ENCODE measurements at regions not wholly inside any gene's neighbourhood (a gene's known extent, or its start where the extent isn't known, plus 50 kb on each side); places are given as distances from the start of the nearest gene placed in this dataset.
"Not testable (repeated sequence)": the region's sequence is repeated elsewhere in the genome, so short reads cannot be mapped to it uniquely, and the experiment has no call there.

GRCh38 chrX:45811326-45811725 lies 610.6 kb upstream of the DIPK2B start:
- DNase-seq (ENCODE audit: extremely low read depth in 1 of 11, low read depth in 9 of 11, low spot score in 4 of 11) = no peak

GRCh38 chrX:45807572-45808425 lies 607.1 kb upstream of the DIPK2B start:
- peak in 1 of 11 donors; percentile 17 for DNase-seq (ENCODE audit: extremely low read depth in 1 of 11, low read depth in 9 of 11, low spot score in 4 of 11)

- no peak for DNase-seq (ENCODE audit: extremely low read depth in 1 of 11, low read depth in 9 of 11, low spot score in 4 of 11)
Measured at GRCh38 chrX:45806410-45807121, 605.9 kb upstream of the DIPK2B start.

- no peak for DNase-seq (ENCODE audit: extremely low read depth in 1 of 11, low read depth in 9 of 11, low spot score in 4 of 11)
Measured at GRCh38 chrX:45804276-45804675, 603.6 kb upstream of the DIPK2B start.

GRCh38 chrX:45803383-45803921 lies 602.8 kb upstream of the DIPK2B start:
- no peak for DNase-seq (ENCODE audit: extremely low read depth in 1 of 11, low read depth in 9 of 11, low spot score in 4 of 11)

- no peak for DNase-seq (ENCODE audit: extremely low read depth in 1 of 11, low read depth in 9 of 11, low spot score in 4 of 11)
Measured at GRCh38 chrX:45801554-45801953, 600.9 kb upstream of the DIPK2B start.

GRCh38 chrX:45800746-45801453 lies 600.2 kb upstream of the DIPK2B start:
- DNase-seq (ENCODE audit: extremely low read depth in 1 of 11, low read depth in 9 of 11, low spot score in 4 of 11) = not testable (repeated sequence)

GRCh38 chrX:45799576-45799975 lies 598.9 kb upstream of the DIPK2B start:
- DNase-seq (ENCODE audit: extremely low read depth in 1 of 11, low read depth in 9 of 11, low spot score in 4 of 11) = no peak

- DNase-seq (ENCODE audit: extremely low read depth in 1 of 11, low read depth in 9 of 11, low spot score in 4 of 11) = no peak
Measured at GRCh38 chrX:45795546-45795945, 594.9 kb upstream of the DIPK2B start.

GRCh38 chrX:45794995-45795337 lies 594.3 kb upstream of the DIPK2B start:
- no peak for DNase-seq (ENCODE audit: extremely low read depth in 1 of 11, low read depth in 9 of 11, low spot score in 4 of 11)

- DNase-seq (ENCODE audit: extremely low read depth in 1 of 11, low read depth in 9 of 11, low spot score in 4 of 11) = no peak
Measured at GRCh38 chrX:45794323-45794994, 593.8 kb upstream of the DIPK2B start.

- DNase-seq (ENCODE audit: extremely low read depth in 1 of 11, low read depth in 9 of 11, low spot score in 4 of 11) = no peak
Measured at GRCh38 chrX:45788941-45789348, 588.3 kb upstream of the DIPK2B start.

GRCh38 chrX:45788315-45788714 lies 587.6 kb upstream of the DIPK2B start:
- DNase-seq (ENCODE audit: extremely low read depth in 1 of 11, low read depth in 9 of 11, low spot score in 4 of 11) = no peak

GRCh38 chrX:45784590-45784989 lies 583.9 kb upstream of the DIPK2B start:
- DNase-seq (ENCODE audit: extremely low read depth in 1 of 11, low read depth in 9 of 11, low spot score in 4 of 11) = no peak

GRCh38 chrX:45783002-45783401 lies 582.3 kb upstream of the DIPK2B start:
- no peak for DNase-seq (ENCODE audit: extremely low read depth in 1 of 11, low read depth in 9 of 11, low spot score in 4 of 11)

GRCh38 chrX:45781901-45782553 lies 581.4 kb upstream of the DIPK2B start:
- DNase-seq (ENCODE audit: extremely low read depth in 1 of 11, low read depth in 9 of 11, low spot score in 4 of 11) = no peak

- no peak for DNase-seq (ENCODE audit: extremely low read depth in 1 of 11, low read depth in 9 of 11, low spot score in 4 of 11)
Measured at GRCh38 chrX:45778616-45779015, 577.9 kb upstream of the DIPK2B start.

- DNase-seq (ENCODE audit: extremely low read depth in 1 of 11, low read depth in 9 of 11, low spot score in 4 of 11) = no peak
Measured at GRCh38 chrX:45777366-45777765, 576.7 kb upstream of the DIPK2B start.

- no peak for DNase-seq (ENCODE audit: extremely low read depth in 1 of 11, low read depth in 9 of 11, low spot score in 4 of 11)
Measured at GRCh38 chrX:45775468-45775867, 574.8 kb upstream of the DIPK2B start.
